Smooth muscle cell (in vitro differentiated cells): ENCODE measurements at regions not wholly inside any gene's neighbourhood (a gene's known extent, or its start where the extent isn't known, plus 50 kb on each side); places are given as distances from the start of the nearest gene placed in this dataset.

Experiments
- DNase-seq: peaks from one replicate; lab custom pipeline; 2025; ENCODE audit not compliant: unreplicated experiment; lab: John Stamatoyannopoulos, UW
- H2AFZ ChIP-seq: fragments of 200-600 bp; sonication (generic); 2 replicates; pipeline ENCODE4 v1.6.0; 2016; ENCODE audit warnings: antibody characterized with exemption, low read depth, mild to moderate bottlenecking
- H3F3A ChIP-seq: fragments of 200-600 bp; sonication (generic); 2 replicates; pipeline ENCODE4 v1.6.0; 2017; ENCODE audit warnings: antibody characterized with exemption, low read depth
- H3K27ac ChIP-seq: fragments of 200-600 bp; sonication (generic); 2 replicates; pipeline ENCODE4 v1.5.1; 2016; ENCODE audit warnings: low read depth, mild to moderate bottlenecking
- H3K27me3 ChIP-seq: fragments of 200-600 bp; sonication (generic); 2 replicates; pipeline ENCODE4 v1.6.1; 2016; ENCODE audit warnings: low read depth, mild to moderate bottlenecking
- H3K36me3 ChIP-seq: fragments of 200-600 bp; sonication (generic); 2 replicates; pipeline ENCODE4 v1.5.1; 2016; ENCODE audit warnings: low read depth
- H3K4me1 ChIP-seq: fragments of 200-600 bp; sonication (generic); 2 replicates; pipeline ENCODE4 v1.5.1; 2016; ENCODE audit warnings: low read depth
- H3K4me2 ChIP-seq: fragments of 200-600 bp; sonication (generic); 2 replicates; pipeline ENCODE4 v1.6.0; 2016; ENCODE audit warnings: mild to moderate bottlenecking
- H3K4me3 ChIP-seq: fragments of 200-600 bp; sonication (generic); 2 replicates; pipeline ENCODE4 v1.5.1; 2016; ENCODE audit warnings: mild to moderate bottlenecking
- H3K79me2 ChIP-seq: fragments of 200-600 bp; sonication (generic); 2 replicates; pipeline ENCODE4 v1.6.0; 2016; ENCODE audit warnings: low read depth, mild to moderate bottlenecking
- H3K9ac ChIP-seq: fragments of 200-600 bp; sonication (generic); 2 replicates; pipeline ENCODE4 v1.6.0; 2016; ENCODE audit warnings: low read depth
- H3K9me3 ChIP-seq: fragments of 200-600 bp; sonication (generic); replicated peaks from 2 replicates; pipeline ENCODE4 v1.5.1; 2016; ENCODE audit warnings: low read depth
- H4K20me1 ChIP-seq: fragments of 200-600 bp; sonication (generic); 2 replicates; pipeline ENCODE4 v1.6.0; 2016; ENCODE audit warnings: low read depth
- whole genome bisulfite sequencing: methylation state at CpG from one replicate; pipeline ENCODE4 v1.1.7; 2016; ENCODE audit warnings: low lambda C conversion rate; 5-methylcytosine and 5-hydroxymethylcytosine counted together
- TF ChIP-seq, protein P1 (sequence below): fragments of 200-600 bp; sonication (generic); IDR thresholded peaks from 2 replicates; pipeline ENCODE4 v1.5.1; 2017; ENCODE audit warnings: borderline replicate concordance, mild to moderate bottlenecking, antibody characterized with exemption; ENCODE audit not compliant: insufficient read depth, poor library complexity, severe bottlenecking

DNA sequence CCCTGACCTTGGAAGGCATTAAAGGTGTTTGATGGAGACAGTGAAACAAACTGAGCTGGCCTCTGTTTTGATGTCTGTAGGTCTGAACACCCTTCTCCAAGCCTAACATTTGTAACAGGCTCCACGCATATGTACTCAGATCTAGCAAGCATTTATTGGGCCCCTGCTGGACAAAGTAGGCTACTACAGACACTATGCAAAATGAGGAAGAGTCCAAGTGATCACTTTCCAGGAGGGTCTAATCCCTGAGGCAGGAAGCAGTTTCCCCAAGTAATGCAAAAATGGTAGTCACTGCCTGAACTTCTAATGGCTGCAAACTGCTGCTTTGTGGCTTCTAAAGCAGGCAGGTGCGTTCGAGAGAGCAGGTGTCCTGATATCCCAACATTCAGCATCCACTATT is 405.8 kb downstream of the MED13L start:
- H3K27me3 ChIP-seq = no peaks in the 10 kb centered on the region
- no peaks in the 10 kb centered on the region for H3K4me1 ChIP-seq
- no peak overlapping the region for H3K4me2 ChIP-seq
- TF ChIP-seq, protein P1, sequence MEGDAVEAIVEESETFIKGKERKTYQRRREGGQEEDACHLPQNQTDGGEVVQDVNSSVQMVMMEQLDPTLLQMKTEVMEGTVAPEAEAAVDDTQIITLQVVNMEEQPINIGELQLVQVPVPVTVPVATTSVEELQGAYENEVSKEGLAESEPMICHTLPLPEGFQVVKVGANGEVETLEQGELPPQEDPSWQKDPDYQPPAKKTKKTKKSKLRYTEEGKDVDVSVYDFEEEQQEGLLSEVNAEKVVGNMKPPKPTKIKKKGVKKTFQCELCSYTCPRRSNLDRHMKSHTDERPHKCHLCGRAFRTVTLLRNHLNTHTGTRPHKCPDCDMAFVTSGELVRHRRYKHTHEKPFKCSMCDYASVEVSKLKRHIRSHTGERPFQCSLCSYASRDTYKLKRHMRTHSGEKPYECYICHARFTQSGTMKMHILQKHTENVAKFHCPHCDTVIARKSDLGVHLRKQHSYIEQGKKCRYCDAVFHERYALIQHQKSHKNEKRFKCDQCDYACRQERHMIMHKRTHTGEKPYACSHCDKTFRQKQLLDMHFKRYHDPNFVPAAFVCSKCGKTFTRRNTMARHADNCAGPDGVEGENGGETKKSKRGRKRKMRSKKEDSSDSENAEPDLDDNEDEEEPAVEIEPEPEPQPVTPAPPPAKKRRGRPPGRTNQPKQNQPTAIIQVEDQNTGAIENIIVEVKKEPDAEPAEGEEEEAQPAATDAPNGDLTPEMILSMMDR = peak; percentile 56
- H4K20me1 ChIP-seq = no peaks in the 10 kb centered on the region
- H3K27ac ChIP-seq = peak overlapping the region; percentile 81
- H3K9ac ChIP-seq = no peak overlapping the region
- WGBS = 51% methylated on average over 3 of the region's 3 CpGs
- no peaks in the 10 kb centered on the region for H3K36me3 ChIP-seq
- H3F3A ChIP-seq = no peaks in the 10 kb centered on the region
- no peak for DNase-seq
- H3K79me2 ChIP-seq = no peaks in the 10 kb centered on the region
- no peaks in the 10 kb centered on the region for H3K9me3 ChIP-seq
- no peak overlapping the region for H2AFZ ChIP-seq
- no peak overlapping the region for H3K4me3 ChIP-seq

DNA sequence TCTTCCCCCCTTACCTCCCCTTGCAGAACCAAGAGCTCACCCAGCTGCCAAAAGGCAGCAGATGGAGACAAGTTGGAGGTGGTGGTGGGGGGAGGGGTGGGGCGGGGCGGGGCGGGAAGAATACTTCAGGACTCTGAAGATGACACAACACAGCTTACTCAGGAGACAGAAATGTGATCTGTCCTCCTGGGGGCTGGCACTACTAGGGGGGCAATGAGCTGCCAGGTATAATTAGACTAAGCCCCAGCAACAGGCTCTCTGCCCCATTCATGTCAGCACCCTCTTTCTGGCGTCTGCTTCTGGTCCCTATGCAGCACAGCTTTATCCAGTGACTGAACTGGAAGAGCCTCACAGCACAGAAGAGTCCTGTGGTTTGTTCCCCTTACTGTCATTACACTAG is 407.0 kb downstream of the MED13L start:
- WGBS = 40% methylated on average over 4 of the region's 4 CpGs

DNA sequence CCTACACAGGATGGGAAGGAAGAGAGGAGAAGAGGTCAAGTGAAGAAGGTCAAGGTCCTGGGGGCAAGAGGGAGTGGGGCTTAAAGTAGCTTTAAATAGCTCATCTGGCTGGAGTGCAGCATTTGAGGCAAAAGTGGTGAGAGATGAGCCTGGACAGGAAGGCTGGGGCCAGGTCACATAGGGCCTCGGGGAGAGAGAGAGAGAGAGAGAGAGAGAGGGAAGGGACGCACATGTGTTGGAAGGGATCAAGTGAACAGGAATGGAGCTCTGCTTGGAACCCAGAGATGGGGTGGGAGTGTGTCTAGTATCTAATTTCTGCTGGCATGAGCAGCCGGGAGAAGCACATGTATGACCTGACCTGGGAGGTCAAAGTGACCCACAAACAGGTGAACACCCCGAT is 407.5 kb downstream of the MED13L start:
- no peak overlapping the region for H3K27ac ChIP-seq
- no peaks in the 10 kb centered on the region for H3K9me3 ChIP-seq
- no peaks in the 10 kb centered on the region for H3K27me3 ChIP-seq
- 78% methylated on average over 4 of the region's 4 CpGs for WGBS
- H3K4me2 ChIP-seq = no peak overlapping the region
- no peaks in the 10 kb centered on the region for H3F3A ChIP-seq
- H4K20me1 ChIP-seq = no peaks in the 10 kb centered on the region
- no peaks in the 10 kb centered on the region for H3K4me1 ChIP-seq
- H3K4me3 ChIP-seq = no peak overlapping the region
- DNase-seq = no peak
- no peaks in the 10 kb centered on the region for H3K79me2 ChIP-seq
- TF ChIP-seq, protein P1 = no peak
- H3K9ac ChIP-seq = no peak overlapping the region
- H3K36me3 ChIP-seq = no peaks in the 10 kb centered on the region
- H2AFZ ChIP-seq = no peak overlapping the region

More for the DNA sequence above, 407.0 kb downstream of the MED13L start:
- H3K4me2 ChIP-seq = no peak overlapping the region
- no peak overlapping the region for H2AFZ ChIP-seq
- no peak for DNase-seq
- TF ChIP-seq, protein P1 = no peak
- H3K27me3 ChIP-seq = no peaks in the 10 kb centered on the region
- no peak overlapping the region for H3K4me3 ChIP-seq
- H4K20me1 ChIP-seq = no peaks in the 10 kb centered on the region
- H3K27ac ChIP-seq = no peak overlapping the region
- H3K4me1 ChIP-seq = no peaks in the 10 kb centered on the region
- no peaks in the 10 kb centered on the region for H3F3A ChIP-seq
- no peaks in the 10 kb centered on the region for H3K9me3 ChIP-seq
- no peaks in the 10 kb centered on the region for H3K79me2 ChIP-seq
- no peaks in the 10 kb centered on the region for H3K36me3 ChIP-seq
- H3K9ac ChIP-seq = no peak overlapping the region

DNA sequence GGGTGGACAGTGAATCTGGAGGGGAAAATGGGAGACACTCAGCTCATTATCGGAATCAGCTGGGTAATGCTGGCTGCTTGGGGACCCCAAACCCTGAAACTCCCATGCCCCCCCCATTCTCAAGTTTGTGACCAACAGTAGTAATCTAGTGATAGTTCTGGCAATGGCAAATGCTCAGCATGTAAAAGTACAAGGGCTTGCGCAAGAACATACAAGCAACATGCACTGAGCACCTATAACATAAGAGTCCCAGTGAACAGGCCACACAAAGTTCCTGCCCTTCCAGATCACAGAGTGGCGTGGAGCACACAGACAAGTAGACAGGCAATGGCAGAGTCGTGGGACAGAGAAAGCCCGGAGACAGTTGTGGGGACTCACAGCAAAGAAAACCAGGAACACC is 407.9 kb downstream of the MED13L start:
- TF ChIP-seq, protein P1 = no peak
- no peaks in the 10 kb centered on the region for H3K36me3 ChIP-seq
- no peaks in the 10 kb centered on the region for H3F3A ChIP-seq
- no peak overlapping the region for H3K4me3 ChIP-seq
- no peaks in the 10 kb centered on the region for H3K4me1 ChIP-seq
- WGBS = 82% methylated on average over 5 of the region's 5 CpGs
- no peaks in the 10 kb centered on the region for H3K79me2 ChIP-seq
- H3K9ac ChIP-seq = no peak overlapping the region
- H3K27ac ChIP-seq = no peak overlapping the region
- no peak overlapping the region for H2AFZ ChIP-seq
- no peaks in the 10 kb centered on the region for H4K20me1 ChIP-seq
- H3K4me2 ChIP-seq = no peak overlapping the region
- H3K9me3 ChIP-seq = no peaks in the 10 kb centered on the region
- H3K27me3 ChIP-seq = no peaks in the 10 kb centered on the region
- DNase-seq = no peak
